ENCODE measurements at regions not wholly inside any gene's neighbourhood (a gene's known extent, or its start where the extent isn't known, plus 50 kb on each side); places are given as distances from the start of the nearest gene placed in this dataset.

GRCh38 chr18:26763446-26764110, 101.9 kb downstream of the AQP4 start:
- Mint-ChIP-seq H3K27ac (no peak overlapping the region), H3K4me3 (no peak overlapping the region), H3K36me3 (no peaks in the 10 kb centered on the region), H3K4me1 (no peaks in the 10 kb centered on the region), H3K9me3 (no peaks in the 10 kb centered on the region), H3K27me3 (no peaks in the 10 kb centered on the region)
- DNase-seq: no peak
- CTCF ChIA-PET: no interaction called here

GRCh38 chr18:26757263-26758019, 108.1 kb downstream of the AQP4 start:
- no peak overlapping the region for H3K27ac Mint-ChIP-seq
- CTCF ChIA-PET: no interaction called here
- no peaks in the 10 kb centered on the region for H3K9me3 Mint-ChIP-seq
- H3K4me1 Mint-ChIP-seq: no peaks in the 10 kb centered on the region
- DNase-seq: no peak
- no peak overlapping the region for H3K4me3 Mint-ChIP-seq
- no peaks in the 10 kb centered on the region for H3K27me3 Mint-ChIP-seq
- no peaks in the 10 kb centered on the region for H3K36me3 Mint-ChIP-seq

- Mint-ChIP-seq H3K27me3 (no peaks in the 10 kb centered on the region), H3K36me3 (no peaks in the 10 kb centered on the region), H3K9me3 (no peaks in the 10 kb centered on the region), H3K4me1 (no peaks in the 10 kb centered on the region), H3K27ac (no peak overlapping the region), H3K4me3 (no peak overlapping the region)
- CTCF ChIA-PET: no interaction called here
- no peak for DNase-seq
Observed at GRCh38 chr18:26756556-26756955, 109.0 kb downstream of the AQP4 start.

GRCh38 chr18:26746826-26747475, 118.6 kb downstream of the AQP4 start:
- DNase-seq: no peak
- Mint-ChIP-seq H3K9me3 (no peaks in the 10 kb centered on the region), H3K27ac (no peak overlapping the region), H3K36me3 (no peaks in the 10 kb centered on the region), H3K4me1 (no peaks in the 10 kb centered on the region), H3K27me3 (no peaks in the 10 kb centered on the region), H3K4me3 (no peak overlapping the region)
- CTCF ChIA-PET: interaction anchor here (0.7 kb wide), 1 partner anchor 844 kb away, joined by 3 read pairs; no protein-coding TSS in a partner anchor

GRCh38 chr18:26746398-26746797, 119.1 kb downstream of the AQP4 start:
- Mint-ChIP-seq H3K27ac (no peak overlapping the region), H3K36me3 (no peaks in the 10 kb centered on the region), H3K9me3 (no peaks in the 10 kb centered on the region), H3K4me3 (no peak overlapping the region), H3K4me1 (no peaks in the 10 kb centered on the region), H3K27me3 (no peaks in the 10 kb centered on the region)
- CTCF ChIA-PET: interaction anchor here (0.7 kb wide), 1 partner anchor 845 kb away, joined by 3 read pairs; no protein-coding TSS in a partner anchor
- DNase-seq: no peak

- DNase-seq: no peak
- Mint-ChIP-seq H3K4me1 (no peaks in the 10 kb centered on the region), H3K27ac (no peak overlapping the region), H3K9me3 (no peaks in the 10 kb centered on the region), H3K36me3 (no peaks in the 10 kb centered on the region), H3K4me3 (no peak overlapping the region), H3K27me3 (no peaks in the 10 kb centered on the region)
- CTCF ChIA-PET: no interaction called here
Observed at GRCh38 chr18:26745288-26746181, 120.0 kb downstream of the AQP4 start.

GRCh38 chr18:26741758-26742157, 123.7 kb downstream of the AQP4 start:
- no peaks in the 10 kb centered on the region for H3K4me1 Mint-ChIP-seq
- CTCF ChIA-PET: no interaction called here
- no peak for DNase-seq

GRCh38 chr18:26741048-26741447, 124.5 kb downstream of the AQP4 start:
- Mint-ChIP-seq H3K27ac (no peak overlapping the region), H3K9me3 (no peaks in the 10 kb centered on the region), H3K36me3 (no peaks in the 10 kb centered on the region), H3K4me1 (no peaks in the 10 kb centered on the region), H3K27me3 (no peaks in the 10 kb centered on the region), H3K4me3 (no peak overlapping the region)
- DNase-seq: no peak
- CTCF ChIA-PET: no interaction called here

More at GRCh38 chr18:26741758-26742157, 123.7 kb downstream of the AQP4 start:
- no peak overlapping the region for H3K4me3 Mint-ChIP-seq
- H3K27me3 Mint-ChIP-seq: no peaks in the 10 kb centered on the region
- no peak overlapping the region for H3K27ac Mint-ChIP-seq
- H3K9me3 Mint-ChIP-seq: no peaks in the 10 kb centered on the region
- H3K36me3 Mint-ChIP-seq: no peaks in the 10 kb centered on the region

GRCh38 chr18:26740396-26740795, 125.1 kb downstream of the AQP4 start:
- H3K36me3 Mint-ChIP-seq: no peaks in the 10 kb centered on the region
- no peak overlapping the region for H3K27ac Mint-ChIP-seq

GRCh38 chr18:26738706-26739105, 126.8 kb downstream of the AQP4 start:
- Mint-ChIP-seq H3K27me3 (no peaks in the 10 kb centered on the region), H3K4me1 (no peaks in the 10 kb centered on the region), H3K27ac (no peak overlapping the region), H3K4me3 (no peak overlapping the region), H3K36me3 (no peaks in the 10 kb centered on the region), H3K9me3 (no peaks in the 10 kb centered on the region)
- CTCF ChIA-PET: no interaction called here
- DNase-seq: no peak

More at GRCh38 chr18:26740396-26740795, 125.1 kb downstream of the AQP4 start:
- no peaks in the 10 kb centered on the region for H3K27me3 Mint-ChIP-seq
- no peak for DNase-seq
- CTCF ChIA-PET: no interaction called here
- H3K4me3 Mint-ChIP-seq: no peak overlapping the region
- no peaks in the 10 kb centered on the region for H3K9me3 Mint-ChIP-seq
- no peaks in the 10 kb centered on the region for H3K4me1 Mint-ChIP-seq

GRCh38 chr18:26736301-26736700, 129.2 kb downstream of the AQP4 start:
- Mint-ChIP-seq H3K27me3 (no peaks in the 10 kb centered on the region), H3K4me1 (no peaks in the 10 kb centered on the region), H3K36me3 (no peaks in the 10 kb centered on the region), H3K27ac (no peak overlapping the region), H3K9me3 (no peaks in the 10 kb centered on the region), H3K4me3 (no peak overlapping the region)
- no peak for DNase-seq
- CTCF ChIA-PET: no interaction called here

- DNase-seq: no peak
- no peak overlapping the region for H3K27ac Mint-ChIP-seq
- H3K27me3 Mint-ChIP-seq: no peaks in the 10 kb centered on the region
- H3K9me3 Mint-ChIP-seq: no peaks in the 10 kb centered on the region
- no peaks in the 10 kb centered on the region for H3K4me1 Mint-ChIP-seq
- no peaks in the 10 kb centered on the region for H3K36me3 Mint-ChIP-seq
- CTCF ChIA-PET: no interaction called here
- no peak overlapping the region for H3K4me3 Mint-ChIP-seq
Observed at GRCh38 chr18:26734760-26735159, 130.7 kb downstream of the AQP4 start.

- Mint-ChIP-seq H3K4me1 (no peaks in the 10 kb centered on the region), H3K4me3 (no peak overlapping the region), H3K27ac (no peak overlapping the region), H3K36me3 (no peaks in the 10 kb centered on the region), H3K27me3 (no peaks in the 10 kb centered on the region), H3K9me3 (no peaks in the 10 kb centered on the region)
- CTCF ChIA-PET: interaction anchor here (0.6 kb wide), 1 partner anchor 67 kb away, joined by 3 read pairs; no protein-coding TSS in a partner anchor
- no peak for DNase-seq
Observed at GRCh38 chr18:26729449-26729848, 136.1 kb downstream of the AQP4 start.

- CTCF ChIA-PET: interaction anchor here (0.6 to 0.9 kb wide), 2 partner anchors 13 to 67 kb away, joined by 3 read pairs; no protein-coding TSS in a partner anchor
- H3K36me3 Mint-ChIP-seq: no peaks in the 10 kb centered on the region
- H3K9me3 Mint-ChIP-seq: no peaks in the 10 kb centered on the region
- no peak overlapping the region for H3K27ac Mint-ChIP-seq
- H3K4me3 Mint-ChIP-seq: no peak overlapping the region
- H3K4me1 Mint-ChIP-seq: no peaks in the 10 kb centered on the region
- H3K27me3 Mint-ChIP-seq: no peaks in the 10 kb centered on the region
- DNase-seq: no peak
Observed at GRCh38 chr18:26729008-26729407, 136.5 kb downstream of the AQP4 start.

All from activated naive CD4-positive, alpha-beta T cell treated with anti-CD3 and anti-CD28 coated beads, Interleukin-2, amount 10 ng/mL, durations not matched to agents 7 days and 5 days (primary cell).